ENCODE measurements at regions not wholly inside any gene's neighbourhood (a gene's known extent, or its start where the extent isn't known, plus 50 kb on each side); places are given as distances from the start of the nearest gene placed in this dataset.

GRCh38 chr4:11097725-11098124 lies 331.0 kb downstream of the HS3ST1 start:
- TF ChIP-seq SIN3A (IDR thresholded peaks at IDR 0.05; ENCODE audit: borderline replicate concordance, low read depth, low read length) (no peak), RXRA (IDR thresholded peaks at IDR 0.05; ENCODE audit: borderline replicate concordance, low read depth) (no peak), TCF12 (IDR thresholded peaks at IDR 0.05) (no peak), MAX (IDR thresholded peaks at IDR 0.05; ENCODE audit: low read depth) (no peak), EP300 (IDR thresholded peaks at IDR 0.05; ENCODE audit: borderline replicate concordance in 1 of 2, low read depth in 1 of 2, low read length in 1 of 2) (no peak), TAF1 (IDR thresholded peaks at IDR 0.05; ENCODE audit: borderline replicate concordance, low read depth, low read length) (no peak), FOXJ3 (CRISPR knock-in tag; IDR thresholded peaks at IDR 0.05) (no peak), CTCF (IDR thresholded peaks at IDR 0.05) (no peak), NRF1 (IDR thresholded peaks at IDR 0.05; ENCODE audit: low read depth, low read length) (no peak)

Data from SK-N-SH (cell line).